ENCODE measurements at regions not wholly inside any gene's neighbourhood (a gene's known extent, or its start where the extent isn't known, plus 50 kb on each side); places are given as distances from the start of the nearest gene placed in this dataset.

GRCh38 chr7:159269745-159270144 lies 125.1 kb upstream of the VIPR2 start:
- no peak for DNase-seq
- Histone ChIP-seq H3K4me1 (ENCODE audit: control extremely low read depth in 1 of 4, control insufficient read depth in 4 of 4, insufficient read depth in 4 of 4, low read length in 3 of 4) (no peaks in the 10 kb centered on the region), H3K9me3 (ENCODE audit: control extremely low read depth in 1 of 5, control insufficient read depth in 4 of 5, insufficient read depth in 2 of 5, low read depth in 1 of 5, low read length in 4 of 5) (peaks cover 3 to 33% (median 11%) of the 10 kb centered on the region in 5 experiments), H3K27ac (ENCODE audit: insufficient read depth in 1 of 2, low read depth in 1 of 2, low read length in 2 of 2, poor library complexity in 1 of 2, severe bottlenecking in 2 of 2) (no peak overlapping the region), H3K4me3 (ENCODE audit: control insufficient read depth in 1 of 7, extremely low read depth in 1 of 7, insufficient read depth in 4 of 7, low read depth in 2 of 7, low read length in 6 of 7) (no peak overlapping the region), H3K36me3 (ENCODE audit: control insufficient read depth in 4 of 4, insufficient read depth in 4 of 4, low read length in 3 of 4) (no peaks in the 10 kb centered on the region), H3K27me3 (replicated peaks in 2 of 5; ENCODE audit: control insufficient read depth in 4 of 5, insufficient read depth in 5 of 5, low read length in 4 of 5) (no peaks in the 10 kb centered on the region)
- WGBS (ENCODE audit: insufficient coverage): no CpG with 5 or more reads among the region's 3 CpGs
- CTCF ChIA-PET: no interaction called here
- POLR2A ChIA-PET: no interaction called here

GRCh38 chr7:159263430-159263829 lies 118.8 kb upstream of the VIPR2 start:
- H3K27me3 ChIP-seq (replicated peaks in 2 of 5; ENCODE audit: control insufficient read depth in 4 of 5, insufficient read depth in 5 of 5, low read length in 4 of 5): no peaks in the 10 kb centered on the region
- H3K4me1 ChIP-seq (ENCODE audit: control extremely low read depth in 1 of 4, control insufficient read depth in 4 of 4, insufficient read depth in 4 of 4, low read length in 3 of 4): no peaks in the 10 kb centered on the region
- no peak overlapping the region for H3K4me3 ChIP-seq (ENCODE audit: control insufficient read depth in 1 of 7, extremely low read depth in 1 of 7, insufficient read depth in 4 of 7, low read depth in 2 of 7, low read length in 6 of 7)
- DNase-seq: no peak
- POLR2A ChIA-PET: no interaction called here
- H3K36me3 ChIP-seq (ENCODE audit: control insufficient read depth in 4 of 4, insufficient read depth in 4 of 4, low read length in 3 of 4): no peaks in the 10 kb centered on the region
- CTCF ChIA-PET: no interaction called here
- H3K9me3 ChIP-seq (ENCODE audit: control extremely low read depth in 1 of 5, control insufficient read depth in 4 of 5, insufficient read depth in 2 of 5, low read depth in 1 of 5, low read length in 4 of 5): peaks cover 0 to 13% (median 1%) of the 10 kb centered on the region in 5 experiments
- no peak overlapping the region for H3K27ac ChIP-seq (ENCODE audit: insufficient read depth in 1 of 2, low read depth in 1 of 2, low read length in 2 of 2, poor library complexity in 1 of 2, severe bottlenecking in 2 of 2)

- Histone ChIP-seq H3K9me3 (ENCODE audit: control extremely low read depth in 1 of 5, control insufficient read depth in 4 of 5, insufficient read depth in 2 of 5, low read depth in 1 of 5, low read length in 4 of 5) (peaks cover 0 to 2% (median 0%) of the 10 kb centered on the region in 5 experiments), H3K4me3 (ENCODE audit: control insufficient read depth in 1 of 7, extremely low read depth in 1 of 7, insufficient read depth in 4 of 7, low read depth in 2 of 7, low read length in 6 of 7) (no peak overlapping the region), H3K36me3 (ENCODE audit: control insufficient read depth in 4 of 4, insufficient read depth in 4 of 4, low read length in 3 of 4) (no peaks in the 10 kb centered on the region), H3K27me3 (replicated peaks in 2 of 5; ENCODE audit: control insufficient read depth in 4 of 5, insufficient read depth in 5 of 5, low read length in 4 of 5) (peaks cover 0 to 9% (median 0%) of the 10 kb centered on the region in 5 experiments), H3K4me1 (ENCODE audit: control extremely low read depth in 1 of 4, control insufficient read depth in 4 of 4, insufficient read depth in 4 of 4, low read length in 3 of 4) (no peaks in the 10 kb centered on the region), H3K27ac (ENCODE audit: insufficient read depth in 1 of 2, low read depth in 1 of 2, low read length in 2 of 2, poor library complexity in 1 of 2, severe bottlenecking in 2 of 2) (no peak overlapping the region)
- POLR2A ChIA-PET: no interaction called here
- 81% methylated on average over 2 of the region's 2 CpGs for WGBS (ENCODE audit: insufficient coverage)
- DNase-seq: no peak
- CTCF ChIA-PET: no interaction called here
These were observed 109.0 kb upstream of the VIPR2 start for GRCh38 chr7:159253657-159254056.

GRCh38 chr7:159250471-159250870 lies 105.8 kb upstream of the VIPR2 start:
- DNase-seq: no peak
- Histone ChIP-seq H3K4me1 (ENCODE audit: control extremely low read depth in 1 of 4, control insufficient read depth in 4 of 4, insufficient read depth in 4 of 4, low read length in 3 of 4) (no peaks in the 10 kb centered on the region), H3K36me3 (ENCODE audit: control insufficient read depth in 4 of 4, insufficient read depth in 4 of 4, low read length in 3 of 4) (no peaks in the 10 kb centered on the region), H3K27me3 (replicated peaks in 2 of 5; ENCODE audit: control insufficient read depth in 4 of 5, insufficient read depth in 5 of 5, low read length in 4 of 5) (peaks cover 0 to 6% (median 0%) of the 10 kb centered on the region in 5 experiments), H3K9me3 (ENCODE audit: control extremely low read depth in 1 of 5, control insufficient read depth in 4 of 5, insufficient read depth in 2 of 5, low read depth in 1 of 5, low read length in 4 of 5) (no peaks in the 10 kb centered on the region), H3K27ac (ENCODE audit: insufficient read depth in 1 of 2, low read depth in 1 of 2, low read length in 2 of 2, poor library complexity in 1 of 2, severe bottlenecking in 2 of 2) (no peak overlapping the region), H3K4me3 (ENCODE audit: control insufficient read depth in 1 of 7, extremely low read depth in 1 of 7, insufficient read depth in 4 of 7, low read depth in 2 of 7, low read length in 6 of 7) (no peak overlapping the region)
- CTCF ChIA-PET: no interaction called here
- POLR2A ChIA-PET: no interaction called here
- WGBS (ENCODE audit: insufficient coverage): 90% methylated on average over 1 of the region's 1 CpG

- peaks cover 0 to 4% (median 0%) of the 10 kb centered on the region in 5 experiments for H3K27me3 ChIP-seq (replicated peaks in 2 of 5; ENCODE audit: control insufficient read depth in 4 of 5, insufficient read depth in 5 of 5, low read length in 4 of 5)
- no peak for DNase-seq
- no peaks in the 10 kb centered on the region for H3K4me1 ChIP-seq (ENCODE audit: control extremely low read depth in 1 of 4, control insufficient read depth in 4 of 4, insufficient read depth in 4 of 4, low read length in 3 of 4)
- H3K36me3 ChIP-seq (ENCODE audit: control insufficient read depth in 4 of 4, insufficient read depth in 4 of 4, low read length in 3 of 4): no peaks in the 10 kb centered on the region
- 98% methylated on average over 5 of the region's 6 CpGs for WGBS (ENCODE audit: insufficient coverage)
- no peaks in the 10 kb centered on the region for H3K9me3 ChIP-seq (ENCODE audit: control extremely low read depth in 1 of 5, control insufficient read depth in 4 of 5, insufficient read depth in 2 of 5, low read depth in 1 of 5, low read length in 4 of 5)
- ChIA-PET CTCF (no interaction called here), POLR2A (no interaction called here)
- no peak overlapping the region for H3K27ac ChIP-seq (ENCODE audit: insufficient read depth in 1 of 2, low read depth in 1 of 2, low read length in 2 of 2, poor library complexity in 1 of 2, severe bottlenecking in 2 of 2)
- H3K4me3 ChIP-seq (ENCODE audit: control insufficient read depth in 1 of 7, extremely low read depth in 1 of 7, insufficient read depth in 4 of 7, low read depth in 2 of 7, low read length in 6 of 7): no peak overlapping the region
These were observed 105.0 kb upstream of the VIPR2 start for GRCh38 chr7:159249671-159250070.

GRCh38 chr7:159247910-159248309 lies 103.2 kb upstream of the VIPR2 start:
- Histone ChIP-seq H3K27ac (ENCODE audit: insufficient read depth in 1 of 2, low read depth in 1 of 2, low read length in 2 of 2, poor library complexity in 1 of 2, severe bottlenecking in 2 of 2) (no peak overlapping the region), H3K4me3 (ENCODE audit: control insufficient read depth in 1 of 7, extremely low read depth in 1 of 7, insufficient read depth in 4 of 7, low read depth in 2 of 7, low read length in 6 of 7) (no peak overlapping the region), H3K4me1 (ENCODE audit: control extremely low read depth in 1 of 4, control insufficient read depth in 4 of 4, insufficient read depth in 4 of 4, low read length in 3 of 4) (no peaks in the 10 kb centered on the region), H3K9me3 (ENCODE audit: control extremely low read depth in 1 of 5, control insufficient read depth in 4 of 5, insufficient read depth in 2 of 5, low read depth in 1 of 5, low read length in 4 of 5) (no peaks in the 10 kb centered on the region), H3K36me3 (ENCODE audit: control insufficient read depth in 4 of 4, insufficient read depth in 4 of 4, low read length in 3 of 4) (no peaks in the 10 kb centered on the region), H3K27me3 (replicated peaks in 2 of 5; ENCODE audit: control insufficient read depth in 4 of 5, insufficient read depth in 5 of 5, low read length in 4 of 5) (peaks cover 0 to 4% (median 0%) of the 10 kb centered on the region in 5 experiments)
- no CpG with 5 or more reads among the region's 2 CpGs for WGBS (ENCODE audit: insufficient coverage)
- no peak for DNase-seq
- POLR2A ChIA-PET: no interaction called here
- CTCF ChIA-PET: no interaction called here

- no peak overlapping the region for H3K27ac ChIP-seq (ENCODE audit: insufficient read depth in 1 of 2, low read depth in 1 of 2, low read length in 2 of 2, poor library complexity in 1 of 2, severe bottlenecking in 2 of 2)
- no peak for DNase-seq
- no peaks in the 10 kb centered on the region for H3K4me1 ChIP-seq (ENCODE audit: control extremely low read depth in 1 of 4, control insufficient read depth in 4 of 4, insufficient read depth in 4 of 4, low read length in 3 of 4)
- CTCF ChIA-PET: no interaction called here
- H3K9me3 ChIP-seq (ENCODE audit: control extremely low read depth in 1 of 5, control insufficient read depth in 4 of 5, insufficient read depth in 2 of 5, low read depth in 1 of 5, low read length in 4 of 5): no peaks in the 10 kb centered on the region
- POLR2A ChIA-PET: no interaction called here
- WGBS (ENCODE audit: insufficient coverage): no CpG with 5 or more reads among the region's 2 CpGs
- H3K4me3 ChIP-seq (ENCODE audit: control insufficient read depth in 1 of 7, extremely low read depth in 1 of 7, insufficient read depth in 4 of 7, low read depth in 2 of 7, low read length in 6 of 7): no peak overlapping the region
- H3K36me3 ChIP-seq (ENCODE audit: control insufficient read depth in 4 of 4, insufficient read depth in 4 of 4, low read length in 3 of 4): no peaks in the 10 kb centered on the region
- peaks cover 0 to 4% (median 0%) of the 10 kb centered on the region in 5 experiments for H3K27me3 ChIP-seq (replicated peaks in 2 of 5; ENCODE audit: control insufficient read depth in 4 of 5, insufficient read depth in 5 of 5, low read length in 4 of 5)
These were observed 102.2 kb upstream of the VIPR2 start for GRCh38 chr7:159246702-159247480.
